HepG2 (cell line): ENCODE measurements at regions not wholly inside any gene's neighbourhood (a gene's known extent, or its start where the extent isn't known, plus 50 kb on each side); places are given as distances from the start of the nearest gene placed in this dataset.

Experiments
- CEBPB ChIP-seq: IDR thresholded peaks from 2 replicates; pipeline ENCODE4 v1.6.1; 2011; ENCODE audit warnings: low read depth, low read length, improper control_type of control experiment, borderline replicate concordance
- FOSL2 ChIP-seq: sonication (generic); formaldehyde crosslinking; IDR thresholded peaks from 2 replicates; pipeline ENCODE4 v1.4.0; 2020; ENCODE audit warnings: missing genetic modification reagents
- NCOA5 ChIP-seq: sonication (generic); formaldehyde crosslinking; IDR thresholded peaks from 2 replicates; pipeline ENCODE4 v1.4.0; 2020; ENCODE audit warnings: missing genetic modification reagents
- REL ChIP-seq: sonication (generic); formaldehyde crosslinking; conservative IDR thresholded peaks from 2 replicates; pipeline ENCODE4 v1.8.0; 2022; ENCODE audit warnings: mild to moderate bottlenecking, missing genetic modification reagents, moderate library complexity
- TF ChIP-seq, protein P1 (sequence below): sonication (generic); formaldehyde crosslinking; IDR thresholded peaks from 2 replicates; pipeline ENCODE4 v1.8.0; 2022; ENCODE audit warnings: mild to moderate bottlenecking, missing genetic modification reagents; ENCODE audit not compliant: insufficient replicate concordance
- TF ChIP-seq, protein P2 (sequence below): sonication (generic); formaldehyde crosslinking; IDR thresholded peaks from 2 replicates; pipeline ENCODE4 v1.4.0; 2020; ENCODE audit warnings: mild to moderate bottlenecking, missing genetic modification reagents
- TF ChIP-seq, protein P3 (sequence below): sonication (generic); formaldehyde crosslinking; conservative IDR thresholded peaks from 2 replicates; pipeline ENCODE4 v1.4.0; 2020; ENCODE audit warnings: mild to moderate bottlenecking, missing genetic modification reagents, moderate library complexity

DNA sequence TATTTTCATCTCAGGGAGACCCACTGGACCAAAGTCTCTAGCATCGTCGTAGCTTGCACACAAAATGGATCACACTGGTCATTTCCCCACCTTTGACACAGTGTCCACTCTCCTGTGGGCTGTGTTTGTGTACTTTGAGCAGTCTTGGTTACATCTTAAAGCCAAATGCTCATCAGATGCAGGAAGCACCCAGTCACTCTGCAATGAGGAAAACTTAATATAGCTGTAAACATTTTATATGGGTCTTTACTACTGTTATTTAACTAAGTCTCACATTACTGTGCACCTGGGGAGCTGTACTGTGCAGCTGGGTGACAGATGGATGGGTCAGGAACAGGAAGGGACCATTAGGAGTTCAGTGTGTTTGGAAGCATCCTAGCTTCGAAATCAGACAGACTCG, 109.0 kb upstream of the CXCR4 start (continued):
- TF ChIP-seq, protein P1, sequence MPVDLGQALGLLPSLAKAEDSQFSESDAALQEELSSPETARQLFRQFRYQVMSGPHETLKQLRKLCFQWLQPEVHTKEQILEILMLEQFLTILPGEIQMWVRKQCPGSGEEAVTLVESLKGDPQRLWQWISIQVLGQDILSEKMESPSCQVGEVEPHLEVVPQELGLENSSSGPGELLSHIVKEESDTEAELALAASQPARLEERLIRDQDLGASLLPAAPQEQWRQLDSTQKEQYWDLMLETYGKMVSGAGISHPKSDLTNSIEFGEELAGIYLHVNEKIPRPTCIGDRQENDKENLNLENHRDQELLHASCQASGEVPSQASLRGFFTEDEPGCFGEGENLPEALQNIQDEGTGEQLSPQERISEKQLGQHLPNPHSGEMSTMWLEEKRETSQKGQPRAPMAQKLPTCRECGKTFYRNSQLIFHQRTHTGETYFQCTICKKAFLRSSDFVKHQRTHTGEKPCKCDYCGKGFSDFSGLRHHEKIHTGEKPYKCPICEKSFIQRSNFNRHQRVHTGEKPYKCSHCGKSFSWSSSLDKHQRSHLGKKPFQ (CRISPR knock-in tag) = no peak
- TF ChIP-seq, protein P2, sequence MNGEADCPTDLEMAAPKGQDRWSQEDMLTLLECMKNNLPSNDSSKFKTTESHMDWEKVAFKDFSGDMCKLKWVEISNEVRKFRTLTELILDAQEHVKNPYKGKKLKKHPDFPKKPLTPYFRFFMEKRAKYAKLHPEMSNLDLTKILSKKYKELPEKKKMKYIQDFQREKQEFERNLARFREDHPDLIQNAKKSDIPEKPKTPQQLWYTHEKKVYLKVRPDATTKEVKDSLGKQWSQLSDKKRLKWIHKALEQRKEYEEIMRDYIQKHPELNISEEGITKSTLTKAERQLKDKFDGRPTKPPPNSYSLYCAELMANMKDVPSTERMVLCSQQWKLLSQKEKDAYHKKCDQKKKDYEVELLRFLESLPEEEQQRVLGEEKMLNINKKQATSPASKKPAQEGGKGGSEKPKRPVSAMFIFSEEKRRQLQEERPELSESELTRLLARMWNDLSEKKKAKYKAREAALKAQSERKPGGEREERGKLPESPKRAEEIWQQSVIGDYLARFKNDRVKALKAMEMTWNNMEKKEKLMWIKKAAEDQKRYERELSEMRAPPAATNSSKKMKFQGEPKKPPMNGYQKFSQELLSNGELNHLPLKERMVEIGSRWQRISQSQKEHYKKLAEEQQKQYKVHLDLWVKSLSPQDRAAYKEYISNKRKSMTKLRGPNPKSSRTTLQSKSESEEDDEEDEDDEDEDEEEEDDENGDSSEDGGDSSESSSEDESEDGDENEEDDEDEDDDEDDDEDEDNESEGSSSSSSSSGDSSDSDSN (CRISPR knock-in tag) = no peak
- no peak for TF ChIP-seq CEBPB
- no peak for TF ChIP-seq REL (CRISPR knock-in tag)
- no peak for TF ChIP-seq FOSL2 (CRISPR knock-in tag)
- TF ChIP-seq, protein P3, sequence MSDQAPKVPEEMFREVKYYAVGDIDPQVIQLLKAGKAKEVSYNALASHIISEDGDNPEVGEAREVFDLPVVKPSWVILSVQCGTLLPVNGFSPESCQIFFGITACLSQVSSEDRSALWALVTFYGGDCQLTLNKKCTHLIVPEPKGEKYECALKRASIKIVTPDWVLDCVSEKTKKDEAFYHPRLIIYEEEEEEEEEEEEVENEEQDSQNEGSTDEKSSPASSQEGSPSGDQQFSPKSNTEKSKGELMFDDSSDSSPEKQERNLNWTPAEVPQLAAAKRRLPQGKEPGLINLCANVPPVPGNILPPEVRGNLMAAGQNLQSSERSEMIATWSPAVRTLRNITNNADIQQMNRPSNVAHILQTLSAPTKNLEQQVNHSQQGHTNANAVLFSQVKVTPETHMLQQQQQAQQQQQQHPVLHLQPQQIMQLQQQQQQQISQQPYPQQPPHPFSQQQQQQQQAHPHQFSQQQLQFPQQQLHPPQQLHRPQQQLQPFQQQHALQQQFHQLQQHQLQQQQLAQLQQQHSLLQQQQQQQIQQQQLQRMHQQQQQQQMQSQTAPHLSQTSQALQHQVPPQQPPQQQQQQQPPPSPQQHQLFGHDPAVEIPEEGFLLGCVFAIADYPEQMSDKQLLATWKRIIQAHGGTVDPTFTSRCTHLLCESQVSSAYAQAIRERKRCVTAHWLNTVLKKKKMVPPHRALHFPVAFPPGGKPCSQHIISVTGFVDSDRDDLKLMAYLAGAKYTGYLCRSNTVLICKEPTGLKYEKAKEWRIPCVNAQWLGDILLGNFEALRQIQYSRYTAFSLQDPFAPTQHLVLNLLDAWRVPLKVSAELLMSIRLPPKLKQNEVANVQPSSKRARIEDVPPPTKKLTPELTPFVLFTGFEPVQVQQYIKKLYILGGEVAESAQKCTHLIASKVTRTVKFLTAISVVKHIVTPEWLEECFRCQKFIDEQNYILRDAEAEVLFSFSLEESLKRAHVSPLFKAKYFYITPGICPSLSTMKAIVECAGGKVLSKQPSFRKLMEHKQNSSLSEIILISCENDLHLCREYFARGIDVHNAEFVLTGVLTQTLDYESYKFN (CRISPR knock-in tag) = no peak
- TF ChIP-seq NCOA5 (CRISPR knock-in tag) = no peak
